Stimulated activated CD4-positive, alpha-beta T cell treated with anti-CD3 and anti-CD28 coated beads, Interleukin-4, amount 100 ng/mL, for 24 hours (primary cell): ENCODE measurements at regions not wholly inside any gene's neighbourhood (a gene's known extent, or its start where the extent isn't known, plus 50 kb on each side); places are given as distances from the start of the nearest gene placed in this dataset.
"Not testable (repeated sequence)": the region's sequence is repeated elsewhere in the genome, so short reads cannot be mapped to it uniquely, and the experiment has no call there.

ENCODE experiments used
- DNase-seq: peaks from one replicate; pipeline ENCODE4 v3.0.0-alpha.2; 2020

DNA sequence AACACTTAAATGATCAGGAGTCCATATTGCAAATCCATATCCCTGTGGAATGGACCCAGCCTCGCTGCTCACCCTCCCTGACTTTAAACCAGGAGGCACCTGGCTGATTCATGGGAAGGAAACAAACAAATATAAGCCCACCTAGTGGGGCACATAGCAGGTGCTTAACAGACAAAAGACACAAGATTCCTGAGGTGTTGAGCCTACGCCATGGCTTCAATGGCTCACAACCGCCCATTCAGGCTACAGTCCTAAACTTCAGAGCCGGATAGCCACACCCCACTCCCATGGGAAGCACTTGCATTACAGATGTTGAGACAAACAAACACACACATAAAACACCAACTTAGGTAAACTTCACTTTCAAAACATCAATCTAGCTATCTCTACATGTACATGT is 359.9 kb downstream of the ICE1 start:
- no peak for DNase-seq

DNA sequence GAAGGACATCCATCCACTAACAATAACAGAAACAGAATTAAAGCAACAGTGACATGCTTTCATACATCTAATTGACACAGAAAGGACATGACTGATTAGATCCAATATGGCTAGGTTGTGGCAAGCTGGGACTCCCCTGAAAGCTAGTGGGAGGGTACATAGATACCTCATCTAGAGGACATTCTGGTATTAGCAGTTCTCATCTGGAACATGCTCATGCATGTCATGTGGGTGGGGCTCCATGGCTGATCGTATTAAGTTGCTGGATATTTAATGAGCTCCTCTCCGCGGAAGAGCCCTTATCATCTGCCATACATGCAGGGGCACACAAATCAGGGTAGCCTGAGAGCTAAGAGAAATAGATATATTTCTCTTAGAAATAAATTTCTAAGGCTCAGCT is 358.9 kb downstream of the ICE1 start:
- DNase-seq: no peak

DNA sequence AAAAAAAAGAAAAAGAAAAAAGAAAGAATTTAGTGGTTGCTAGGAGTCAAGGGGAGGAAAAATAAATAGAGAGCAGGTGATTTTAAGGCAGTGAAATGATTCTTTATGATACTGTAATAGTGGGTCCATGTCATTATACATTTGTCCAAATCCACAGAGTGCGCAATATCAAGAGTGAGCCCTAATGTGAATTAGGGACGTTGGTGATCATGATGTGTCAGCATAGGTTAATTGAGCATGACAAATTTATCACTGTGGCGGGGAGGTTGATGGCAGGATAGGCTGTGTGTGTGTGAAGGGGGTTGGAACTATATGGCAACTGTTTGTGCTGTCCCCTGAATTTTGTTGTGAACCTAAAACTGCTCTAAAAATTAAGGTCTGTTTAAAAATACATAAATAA is 357.8 kb downstream of the ICE1 start:
- DNase-seq: no peak

DNA sequence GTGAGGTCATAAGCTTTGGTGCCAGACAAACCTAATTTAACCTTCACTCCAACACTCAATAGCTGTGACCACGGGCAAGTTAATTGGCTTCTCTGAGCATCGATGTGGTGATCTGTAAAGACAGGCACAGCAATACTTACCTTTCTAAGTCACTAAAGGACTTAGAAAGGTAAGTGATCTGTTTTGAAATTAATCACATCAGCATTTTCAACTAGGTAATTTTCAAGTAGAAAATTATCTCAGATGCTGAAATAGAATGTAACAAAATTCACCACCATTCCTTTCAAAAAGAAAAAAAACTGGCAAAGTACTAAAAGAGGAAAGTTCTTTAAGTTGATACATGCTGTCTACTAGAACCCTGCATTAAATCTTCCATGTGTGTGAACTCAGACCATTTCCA is 354.5 kb downstream of the ICE1 start:
- no peak for DNase-seq

DNA sequence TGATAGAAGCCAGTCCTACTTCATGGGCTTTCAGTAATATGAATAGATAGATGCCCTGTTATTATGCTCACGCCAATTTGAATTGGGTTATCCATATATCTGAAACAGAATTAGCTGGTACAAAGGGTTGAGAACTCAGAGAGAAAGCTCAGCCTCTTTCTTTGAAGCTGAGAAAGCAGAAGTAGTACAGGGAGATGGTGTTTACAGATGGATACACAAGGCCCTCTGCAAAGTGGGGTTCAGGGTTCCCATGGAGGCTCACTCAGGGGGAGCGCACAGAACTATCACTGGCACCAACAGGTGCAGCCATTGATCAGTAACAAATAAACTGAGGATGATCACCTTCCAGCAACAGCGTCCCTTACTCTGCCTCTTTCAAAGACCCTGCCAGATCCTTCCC is 349.7 kb downstream of the ICE1 start:
- DNase-seq: no peak

DNA sequence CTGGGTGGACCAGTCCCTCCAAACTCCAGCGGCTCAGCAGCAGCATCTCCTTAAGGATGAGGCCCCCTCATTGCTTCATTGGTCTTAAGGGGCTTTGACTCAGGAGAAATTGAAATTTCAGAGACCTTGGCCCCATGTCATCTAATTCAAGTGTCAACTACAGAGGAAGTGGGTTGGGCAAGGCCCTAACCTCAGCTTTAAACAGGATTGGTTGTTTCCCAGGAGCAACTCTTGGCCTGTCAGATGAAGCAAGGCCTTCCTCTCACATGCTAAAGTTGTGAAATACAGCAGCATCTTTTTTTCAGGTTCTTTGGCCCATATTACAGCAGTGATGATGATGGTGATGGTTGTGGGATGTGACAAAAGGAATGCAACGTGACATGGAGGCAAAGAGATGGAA is 348.3 kb downstream of the ICE1 start:
- no peak for DNase-seq

DNA sequence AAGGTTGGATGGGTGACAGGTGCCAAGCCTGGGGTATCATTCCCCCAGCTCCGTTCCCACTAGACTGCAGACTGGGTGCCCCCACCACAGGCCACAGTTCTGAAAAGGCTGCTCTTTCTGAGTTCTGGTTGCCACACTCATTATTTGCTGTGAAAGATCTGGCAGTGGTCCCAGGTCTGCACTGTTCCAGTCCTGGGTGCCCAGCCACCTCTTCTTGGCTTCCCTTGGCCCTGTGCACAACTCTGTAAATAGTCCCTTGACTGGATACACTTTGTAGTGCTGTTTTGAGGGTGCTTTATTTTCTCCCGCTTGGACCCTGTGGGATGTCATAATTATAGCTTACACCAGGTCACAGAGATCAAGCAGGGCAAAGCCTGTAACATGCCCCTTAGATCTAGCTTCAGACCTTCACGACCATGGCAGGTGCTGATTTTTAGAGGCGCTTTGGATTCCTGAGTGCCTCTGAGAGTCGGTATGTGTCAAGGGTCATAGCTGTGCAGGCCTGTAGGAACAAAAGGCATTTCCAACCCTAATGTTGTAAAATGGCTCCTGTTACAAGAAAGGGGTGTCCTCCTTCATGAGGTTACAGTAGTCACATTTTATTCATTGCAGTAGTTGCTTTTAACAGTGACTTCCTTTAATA is 344.9 kb downstream of the ICE1 start:
- no peak for DNase-seq

DNA sequence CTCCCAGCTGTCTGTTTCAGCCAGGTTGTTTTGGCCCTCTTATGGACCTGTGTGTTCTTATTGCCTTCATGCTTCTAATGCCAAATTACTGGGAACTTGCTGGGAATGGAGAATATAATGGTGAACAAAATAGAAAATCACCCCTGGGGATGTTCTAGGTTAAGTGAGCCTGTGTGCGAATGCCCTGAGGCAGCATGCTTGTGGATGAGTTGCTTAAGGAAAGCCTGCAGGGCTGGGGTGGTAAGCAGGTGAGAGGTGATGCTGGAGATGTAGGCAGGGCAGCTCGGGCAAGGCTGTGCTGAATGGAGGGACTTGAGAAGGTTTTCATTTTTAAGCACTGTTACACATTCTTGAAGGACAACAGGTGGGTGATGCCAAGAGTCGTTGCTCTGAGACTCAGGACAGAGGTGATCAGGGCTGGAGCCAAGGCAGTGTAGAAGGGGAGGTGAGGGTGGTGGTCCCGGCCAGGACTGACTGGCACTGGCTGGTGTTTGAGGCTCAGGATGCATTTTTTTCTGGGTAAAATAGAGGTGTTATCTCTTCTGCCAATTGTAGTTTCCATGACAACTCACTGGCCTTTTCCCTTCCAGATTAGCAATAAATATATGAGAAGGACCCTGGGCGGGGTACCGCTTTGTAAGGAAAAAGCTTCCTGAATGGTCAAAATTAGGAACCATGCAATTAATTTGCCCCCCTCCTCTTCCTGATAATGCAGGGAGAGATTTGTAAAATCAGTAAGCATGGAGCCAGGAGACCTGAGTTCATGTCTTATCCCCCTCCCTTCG is 342.8 kb downstream of the ICE1 start:
- DNase-seq: no peak

DNA sequence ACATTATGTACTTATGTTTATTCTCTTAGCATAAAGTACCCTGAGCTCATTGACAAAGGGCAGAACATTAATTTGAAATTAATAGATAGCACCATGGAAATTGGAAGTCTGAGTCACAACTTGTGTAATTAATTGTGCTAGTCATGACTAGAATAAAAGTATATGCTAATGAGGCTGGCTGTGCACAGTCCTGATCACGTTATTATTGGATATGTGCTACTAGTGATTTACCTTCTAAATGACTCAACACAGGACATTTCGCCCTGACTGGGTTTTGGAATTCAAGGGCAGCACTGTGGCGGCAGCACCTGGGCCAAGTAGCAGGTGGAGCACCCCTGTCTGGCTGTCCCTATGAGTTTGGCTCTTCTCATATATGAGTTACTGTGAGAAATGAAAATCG is 341.8 kb downstream of the ICE1 start:
- DNase-seq: no peak

DNA sequence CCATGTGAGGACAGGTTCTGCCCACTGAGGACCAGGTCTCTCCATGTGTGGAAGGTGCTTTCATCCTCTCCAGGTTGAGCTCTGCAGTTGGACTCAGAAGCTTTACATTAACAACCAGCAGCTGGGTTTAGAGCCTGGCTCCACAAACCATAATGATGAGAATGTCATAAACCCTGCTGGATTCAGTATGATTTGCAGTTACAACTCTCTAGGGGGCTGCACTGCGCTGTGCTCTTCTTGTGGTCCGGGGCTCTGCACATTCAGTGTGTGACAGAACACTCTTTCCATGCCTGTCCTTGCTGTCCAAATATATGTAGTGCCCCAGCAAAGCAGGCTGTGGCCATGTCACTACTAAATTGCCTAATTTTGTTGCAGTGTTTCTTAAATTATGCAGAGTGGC is 334.3 kb downstream of the ICE1 start:
- DNase-seq: no peak

DNA sequence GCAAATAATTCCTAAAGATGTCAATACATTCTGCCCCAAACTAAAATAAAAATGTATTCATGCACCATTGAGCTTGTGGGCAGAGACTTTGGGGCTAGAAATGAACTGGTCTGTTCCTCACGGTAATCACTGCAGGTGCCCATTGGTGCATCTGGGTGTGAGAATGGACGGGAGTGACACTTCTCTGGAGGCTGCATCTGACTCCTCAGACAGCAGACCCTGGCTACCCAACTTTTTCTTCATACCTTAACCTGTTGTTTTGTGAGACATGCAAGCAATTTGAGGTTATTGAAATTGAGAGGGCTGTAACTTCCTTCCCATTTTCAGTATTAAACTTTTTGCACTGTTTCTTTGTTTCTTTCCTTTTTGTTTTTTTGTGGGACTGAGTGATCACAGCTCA is 333.4 kb downstream of the ICE1 start:
- no peak for DNase-seq

DNA sequence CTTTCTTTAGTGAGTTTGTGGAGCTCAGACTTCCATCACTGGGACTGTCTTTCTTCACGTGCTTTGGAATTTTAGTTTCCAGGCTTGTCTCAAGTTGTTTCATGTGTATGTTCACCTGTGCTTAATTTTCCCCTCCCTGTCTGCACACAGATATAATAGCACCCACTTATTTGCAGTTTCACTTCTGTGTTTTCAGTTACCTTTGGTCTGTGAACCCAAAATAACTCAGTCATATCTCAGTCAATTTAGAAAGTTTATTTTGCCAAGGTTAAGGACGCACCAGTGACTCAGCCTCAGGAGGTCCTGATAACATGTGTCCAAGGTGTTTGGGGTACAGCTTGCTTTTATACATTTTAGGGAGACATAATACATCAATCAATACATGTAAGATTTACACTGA is 330.4 kb downstream of the ICE1 start:
- no peak for DNase-seq

DNA sequence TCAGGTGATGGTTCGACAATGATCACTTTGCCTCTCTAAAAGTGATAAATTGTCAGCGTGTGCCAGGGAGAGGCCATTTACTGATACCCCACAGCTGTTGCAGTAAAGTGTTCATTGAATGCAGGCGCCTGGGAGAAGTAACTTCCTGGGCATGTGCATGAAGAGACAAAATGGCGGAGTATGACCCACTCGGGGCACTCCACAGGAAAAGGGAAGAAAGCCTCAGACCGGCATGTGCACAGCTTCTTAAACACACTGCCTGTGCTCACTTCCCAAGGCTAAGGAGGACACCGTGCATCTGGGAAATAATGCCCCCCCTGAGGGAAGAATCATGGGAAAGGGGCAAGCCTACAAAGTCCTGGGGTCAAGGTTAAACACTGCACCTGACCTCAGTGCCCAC is 329.5 kb downstream of the ICE1 start:
- DNase-seq: no peak

DNA sequence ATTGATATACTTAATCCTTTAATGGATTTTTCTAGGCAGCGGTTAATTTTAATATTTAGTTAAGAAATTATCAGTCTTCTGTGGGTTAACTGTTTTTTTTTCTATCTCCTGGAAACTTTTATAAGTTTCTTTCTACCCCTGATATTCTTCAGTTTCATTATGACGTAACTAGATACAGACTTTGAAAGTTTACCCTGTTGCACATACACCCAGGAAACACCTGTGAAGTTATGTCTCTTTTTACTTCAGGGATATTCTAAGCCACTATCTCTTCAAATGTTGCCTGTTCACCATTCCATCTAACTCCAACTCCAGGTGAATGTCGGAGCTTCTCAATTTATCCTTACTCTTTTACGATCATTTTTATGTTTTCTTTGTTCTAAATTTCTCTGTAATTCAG is 329.0 kb downstream of the ICE1 start:
- DNase-seq: no peak

DNA sequence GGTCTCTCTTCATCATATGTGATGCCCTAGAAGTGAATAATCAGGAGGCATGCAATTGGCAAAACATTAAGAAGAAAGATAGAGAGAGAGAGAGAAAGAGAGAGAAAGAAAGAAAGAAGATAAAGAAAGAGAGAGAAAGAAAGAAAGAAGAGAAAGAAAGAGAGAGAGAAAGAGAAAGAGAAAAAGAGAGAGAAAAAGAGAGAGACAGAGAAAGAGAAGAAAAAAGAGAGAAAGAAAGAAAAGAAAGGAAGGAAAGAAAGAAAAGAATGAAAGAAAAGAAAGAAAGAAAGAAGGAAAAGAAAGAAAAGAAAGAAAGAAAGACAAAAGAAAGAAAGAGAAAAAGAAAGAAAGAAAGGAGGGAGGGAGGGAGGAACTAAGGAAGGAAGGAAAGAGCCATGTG is 318.9 kb downstream of the ICE1 start:
- DNase-seq: no peak

DNA sequence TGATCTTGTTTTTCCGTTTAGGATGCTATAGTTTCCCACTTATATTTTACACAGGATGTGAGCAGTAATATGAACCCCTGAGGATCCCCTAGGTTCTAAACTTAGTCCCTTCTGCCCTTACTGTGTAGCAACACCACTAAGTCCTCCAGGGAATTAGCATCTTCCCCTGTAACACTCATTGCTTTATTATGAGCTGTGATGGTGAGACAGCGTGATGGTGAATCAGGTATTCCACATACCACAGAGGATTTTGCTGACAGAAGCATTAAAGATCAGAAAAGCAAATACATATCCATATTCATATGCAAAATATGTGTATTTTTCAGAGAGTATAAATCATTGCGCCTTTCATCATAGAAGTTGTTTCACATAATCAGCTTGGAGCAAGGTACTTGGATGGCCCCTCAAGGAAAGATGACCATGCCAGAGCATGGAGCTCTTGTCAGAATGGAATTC is 317.0 kb downstream of the ICE1 start:
- no peak for DNase-seq

DNA sequence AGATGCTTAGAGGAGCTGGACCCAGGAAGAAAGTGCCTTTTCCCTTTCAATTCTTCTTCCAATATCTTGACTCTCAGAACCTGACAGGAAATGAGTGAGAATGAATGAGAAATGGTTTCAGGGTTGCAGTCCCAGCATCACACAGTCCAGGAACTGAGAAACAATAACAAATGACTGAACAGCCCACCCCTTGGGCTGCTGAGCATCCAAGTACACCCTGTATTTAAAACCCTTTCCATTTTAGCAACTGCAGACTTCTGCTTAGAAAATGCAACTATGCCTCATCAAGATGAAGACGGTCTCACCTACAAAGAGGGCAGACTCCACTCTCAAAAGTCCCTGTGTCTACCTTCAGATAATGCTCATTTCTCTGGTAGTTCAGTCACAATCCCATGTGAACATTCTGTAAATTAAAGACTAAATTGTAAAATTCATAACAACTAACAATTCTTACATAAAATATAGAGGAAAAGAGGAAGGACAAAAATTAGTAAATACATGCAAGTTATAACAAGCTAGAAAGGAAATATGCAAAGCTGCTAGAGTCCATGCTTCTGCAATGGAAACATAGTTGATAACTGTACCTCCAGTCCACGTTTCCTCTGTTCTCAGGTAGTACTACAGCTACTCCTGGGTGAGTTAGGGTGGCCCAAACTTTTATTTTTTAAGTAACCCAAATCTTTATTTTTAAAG is 316.5 kb downstream of the ICE1 start:
- DNase-seq: no peak

DNA sequence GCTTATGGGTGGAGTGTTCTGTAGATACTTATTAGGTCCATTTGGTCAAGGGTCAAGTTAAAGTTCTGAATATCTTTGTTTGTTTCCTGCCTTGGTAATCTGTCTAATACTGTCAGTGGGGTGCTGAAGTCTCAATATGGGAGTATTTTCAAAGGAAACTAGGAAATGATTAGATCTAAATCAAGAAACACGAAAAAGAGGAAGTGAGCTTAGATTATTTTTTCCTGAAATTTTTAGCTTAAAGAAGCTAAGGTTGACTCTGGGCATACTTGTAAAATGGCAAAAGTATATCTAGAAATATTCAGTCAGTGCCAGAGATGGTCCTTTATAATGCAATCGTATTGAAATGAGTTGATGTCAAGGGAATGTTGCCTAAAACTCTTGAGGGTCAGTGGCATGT is 313.5 kb downstream of the ICE1 start:
- no peak for DNase-seq

DNA sequence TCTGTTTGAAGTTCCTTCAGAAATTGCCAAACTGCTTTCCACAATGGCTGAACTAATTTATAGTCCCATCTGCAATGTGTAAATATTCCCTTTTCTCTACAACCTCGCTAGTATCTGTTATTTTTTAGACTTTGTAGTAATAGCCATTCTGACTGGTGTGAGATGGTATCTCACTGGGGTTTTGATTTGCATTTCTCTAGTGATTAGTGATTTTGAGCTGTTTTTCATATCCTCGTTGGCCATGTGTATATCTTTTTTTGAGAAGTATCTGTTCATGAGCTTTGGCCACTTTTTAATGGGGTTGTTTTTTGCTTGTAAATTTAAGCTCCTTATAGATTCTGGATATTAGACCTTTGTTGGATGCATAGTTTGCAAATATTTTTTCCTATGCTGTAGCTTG is 310.6 kb downstream of the ICE1 start:
- DNase-seq: not testable (repeated sequence)

DNA sequence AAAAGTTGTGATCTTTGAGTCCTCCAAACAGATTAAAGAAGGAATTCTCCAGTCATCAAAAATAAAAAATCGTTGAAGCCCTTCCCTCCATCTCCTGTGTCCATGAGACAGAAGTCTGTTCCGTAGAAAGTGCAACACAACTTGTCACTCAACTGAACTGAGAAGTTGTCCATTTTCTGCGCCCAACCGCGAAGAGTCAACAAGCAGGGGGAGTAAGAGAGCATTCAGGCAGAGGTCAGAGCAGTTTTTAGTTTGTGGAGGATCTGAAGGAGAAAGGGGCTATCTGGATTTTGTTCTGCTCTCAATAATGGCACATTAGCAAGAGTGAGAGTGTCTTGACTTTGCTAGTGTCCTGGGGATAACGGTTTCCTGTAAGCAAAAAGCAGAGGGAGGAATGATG is 303.9 kb downstream of the ICE1 start:
- no peak for DNase-seq

DNA sequence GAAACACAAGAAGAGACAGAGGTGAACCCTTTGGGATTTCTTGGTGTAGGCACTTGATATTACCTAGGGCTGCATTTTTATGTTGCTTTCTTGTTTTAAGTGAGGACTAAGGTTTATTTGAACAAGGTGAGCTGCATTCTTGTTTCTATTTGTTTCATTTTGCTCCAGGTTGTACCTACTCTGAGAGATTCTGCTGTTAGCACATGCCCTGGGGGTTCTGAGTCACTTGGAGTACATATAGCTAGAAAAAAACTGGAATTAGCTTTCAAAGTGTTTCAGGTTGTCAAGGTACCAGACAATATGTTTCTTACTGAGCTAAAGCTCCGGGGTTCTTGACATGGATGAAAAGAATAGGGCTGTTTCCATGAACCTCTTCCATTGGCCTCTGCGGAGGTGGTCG is 299.4 kb downstream of the ICE1 start:
- no peak for DNase-seq

DNA sequence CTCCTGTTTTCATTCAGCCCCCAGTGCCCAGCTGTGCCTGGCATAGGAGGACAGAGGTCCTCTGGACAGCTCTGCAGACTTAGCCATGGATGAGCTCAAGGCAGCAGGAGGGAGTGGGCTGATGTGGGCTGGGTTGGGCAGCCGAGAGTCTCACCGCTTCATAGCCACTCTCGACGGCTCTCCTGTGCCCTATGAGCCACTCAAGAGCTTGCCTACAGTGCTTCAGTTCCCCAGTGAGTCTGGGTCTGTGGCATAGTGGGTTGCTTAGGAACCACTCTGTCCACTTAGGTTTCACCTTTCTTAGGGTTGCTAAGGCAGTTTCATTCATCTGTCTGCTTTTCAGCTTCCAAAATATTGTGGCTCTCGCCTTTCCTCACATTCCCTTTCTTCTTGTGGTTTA is 296.8 kb downstream of the ICE1 start:
- no peak for DNase-seq

DNA sequence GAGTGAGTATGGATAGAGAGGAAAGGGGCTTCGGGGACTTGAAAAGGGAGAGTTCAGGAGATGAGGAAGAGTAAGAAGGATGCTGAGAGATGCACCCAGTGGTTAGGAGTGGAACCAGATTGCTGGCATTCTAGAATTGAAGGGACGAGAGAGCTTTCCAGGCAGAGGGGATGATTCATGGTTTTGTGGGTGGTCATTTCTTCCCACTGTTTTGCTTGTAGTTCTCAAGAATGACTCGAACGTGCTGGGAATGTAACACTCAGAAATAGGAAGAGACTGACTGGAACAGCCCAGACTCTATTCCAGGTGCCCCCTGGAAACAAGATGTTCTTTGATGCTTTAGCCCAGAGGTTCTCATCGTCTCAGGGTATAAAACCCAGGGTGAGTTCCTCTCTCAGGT is 294.2 kb downstream of the ICE1 start:
- DNase-seq: no peak

DNA sequence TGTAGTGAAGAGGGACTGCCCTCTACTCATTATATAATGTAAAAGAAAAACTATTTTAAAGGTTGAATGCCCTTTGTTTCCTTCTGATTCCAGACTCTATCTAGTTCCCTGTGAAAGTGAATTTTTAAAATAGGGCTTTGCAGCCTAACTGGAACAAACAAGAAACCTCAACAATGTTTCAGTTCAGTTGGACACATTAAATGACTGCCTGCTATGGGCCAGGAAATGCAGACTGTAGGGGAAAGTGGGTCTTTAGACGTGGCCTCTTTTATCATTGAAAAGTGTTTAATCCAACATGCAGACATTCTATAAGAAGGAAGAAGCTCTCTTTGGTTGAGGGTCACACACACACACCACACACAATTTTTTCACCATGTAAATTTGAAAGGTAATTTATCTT is 289.1 kb downstream of the ICE1 start:
- no peak for DNase-seq
